Nephron (organoid): ENCODE measurements at regions not wholly inside any gene's neighbourhood (a gene's known extent, or its start where the extent isn't known, plus 50 kb on each side); places are given as distances from the start of the nearest gene placed in this dataset.

Source experiments
- H3K27ac Mint-ChIP-seq, 3 experiments: 2 replicates each; pipeline ENCODE4 v1.8.0; 2020; ENCODE audit warnings: mixed read lengths in 3 of 3, mild to moderate bottlenecking in 2 of 3, moderate library complexity in 1 of 3
- H3K27me3 Mint-ChIP-seq: 2 replicates; pipeline ENCODE4 v1.8.0; 2021; ENCODE audit warnings: low read depth, mild to moderate bottlenecking, moderate library complexity, mixed read lengths
- H3K36me3 Mint-ChIP-seq: 2 replicates; pipeline ENCODE4 v1.8.0; 2020; ENCODE audit warnings: low read depth, mixed read lengths
- H3K4me1 Mint-ChIP-seq: 2 replicates; pipeline ENCODE4 v1.8.0; 2020; ENCODE audit warnings: mixed read lengths
- H3K4me3 Mint-ChIP-seq, 3 experiments: 2 replicates each; pipeline ENCODE4 v1.8.0; 2020; ENCODE audit warnings: mild to moderate bottlenecking in 3 of 3, mixed read lengths in 3 of 3, moderate library complexity in 2 of 3
- H3K9me3 Mint-ChIP-seq: 2 replicates; pipeline ENCODE4 v1.8.0; 2020; ENCODE audit warnings: mixed read lengths
- CTCF ChIP-seq, 3 experiments: fragments of 200-600 bp; sonication (generic); IDR thresholded peaks; one replicate each; pipeline ENCODE4 v1.5.0; 2021; ENCODE audit warnings: antibody characterized with exemption in 3 of 3; ENCODE audit not compliant: unreplicated experiment in 3 of 3

DNA sequence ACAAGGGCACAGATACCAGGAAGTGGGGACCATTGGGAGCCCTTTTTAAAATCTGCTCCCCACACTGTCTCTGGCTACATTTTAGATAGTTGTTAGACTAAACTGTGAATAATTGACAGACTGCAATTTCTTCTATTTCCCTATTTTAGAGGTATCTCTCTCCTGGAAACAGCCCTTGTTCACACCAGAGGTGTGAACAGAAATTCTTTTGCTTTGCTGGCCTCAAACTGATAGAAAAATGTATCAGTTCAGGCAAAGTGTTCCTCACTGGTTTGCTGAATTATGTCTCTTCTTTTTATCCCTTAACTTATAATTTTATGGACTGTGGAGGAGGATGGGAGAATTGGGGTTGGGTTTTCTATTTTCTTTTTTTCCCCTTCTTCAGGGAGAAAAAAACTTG lies 513.2 kb upstream of the SULF2 start:
- no peak overlapping the region for H3K4me3 Mint-ChIP-seq
- no peak for TF ChIP-seq CTCF (IDR thresholded peaks at IDR 0.05; ENCODE audit: unreplicated experiment in 3 of 3)
- no peaks in the 10 kb centered on the region for H3K9me3 Mint-ChIP-seq
- peaks cover 50% of the 10 kb centered on the region for H3K4me1 Mint-ChIP-seq
- H3K36me3 Mint-ChIP-seq, result no peaks in the 10 kb centered on the region
- peak overlapping the region in 2 of 3 experiments; percentile 73 to 75 for H3K27ac Mint-ChIP-seq
- peaks cover 9% of the 10 kb centered on the region for H3K27me3 Mint-ChIP-seq

DNA sequence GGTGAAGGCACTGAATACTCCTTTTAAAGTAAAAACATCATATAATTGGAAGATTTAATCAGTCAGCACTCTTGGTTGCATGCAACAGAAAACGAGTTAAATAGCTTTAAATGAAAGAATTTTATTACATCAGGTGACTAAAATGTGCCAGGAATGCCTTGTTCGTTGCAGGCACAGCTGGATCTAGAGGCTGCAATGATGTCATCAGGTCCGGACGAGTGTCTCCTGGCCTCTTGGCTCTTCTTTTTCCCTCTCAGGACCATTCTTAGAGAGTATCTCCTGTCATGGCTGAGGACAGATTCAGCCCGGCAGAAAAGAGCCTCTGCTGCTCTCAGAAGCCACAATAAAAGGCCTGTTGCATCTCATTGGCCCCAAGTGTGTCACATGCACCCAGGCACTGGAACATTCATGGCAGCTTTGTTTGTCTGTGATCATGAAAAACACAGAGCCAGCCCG lies 510.7 kb upstream of the SULF2 start:
- Mint-ChIP-seq H3K27ac (peak overlapping the region; percentile 57 to 81 (median 65)), H3K9me3 (no peaks in the 10 kb centered on the region)

GRCh38 chr20:48295445-48295903 lies 510.2 kb upstream of the SULF2 start:
- TF ChIP-seq CTCF (IDR thresholded peaks at IDR 0.05; ENCODE audit: unreplicated experiment in 3 of 3), result peak; percentile 41 to 55 (median 46)
- H3K4me3 Mint-ChIP-seq, result no peak overlapping the region
- H3K9me3 Mint-ChIP-seq, result no peaks in the 10 kb centered on the region
- no peaks in the 10 kb centered on the region for H3K36me3 Mint-ChIP-seq
- H3K4me1 Mint-ChIP-seq, result peaks cover 57% of the 10 kb centered on the region
- peaks cover 8% of the 10 kb centered on the region for H3K27me3 Mint-ChIP-seq
- H3K27ac Mint-ChIP-seq, result peak overlapping the region; percentile 57 to 65 (median 58)

More for the DNA sequence above, 510.7 kb upstream of the SULF2 start:
- no peak overlapping the region for H3K4me3 Mint-ChIP-seq
- peaks cover 8% of the 10 kb centered on the region for H3K27me3 Mint-ChIP-seq
- peaks cover 59% of the 10 kb centered on the region for H3K4me1 Mint-ChIP-seq
- no peaks in the 10 kb centered on the region for H3K36me3 Mint-ChIP-seq
- no peak for TF ChIP-seq CTCF (IDR thresholded peaks at IDR 0.05; ENCODE audit: unreplicated experiment in 3 of 3)

DNA sequence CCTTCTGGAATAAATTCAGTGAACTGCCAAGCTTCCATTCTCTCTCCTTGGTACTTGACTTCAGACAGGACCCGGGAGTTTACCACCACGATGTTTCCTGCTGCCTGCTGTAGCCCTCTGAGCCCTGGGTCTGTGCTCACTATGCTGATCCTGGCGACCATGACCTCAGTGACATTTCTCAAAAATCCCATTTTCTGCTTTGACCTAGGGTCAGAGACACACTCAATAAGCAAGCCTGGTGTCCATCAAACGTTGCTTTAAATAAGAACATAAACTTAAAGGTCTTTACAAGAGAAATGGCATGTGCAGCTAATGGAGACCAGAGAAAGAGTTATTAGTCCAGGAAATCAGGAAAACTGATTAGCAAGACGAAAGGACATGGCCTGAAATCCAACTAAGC lies 509.7 kb upstream of the SULF2 start:
- H3K4me3 Mint-ChIP-seq, result no peak overlapping the region
- TF ChIP-seq CTCF (IDR thresholded peaks at IDR 0.05; ENCODE audit: unreplicated experiment in 3 of 3), result no peak
- H3K27me3 Mint-ChIP-seq, result peaks cover 10% of the 10 kb centered on the region
- H3K9me3 Mint-ChIP-seq, result no peaks in the 10 kb centered on the region
- H3K4me1 Mint-ChIP-seq, result peaks cover 52% of the 10 kb centered on the region
- peak overlapping the region in 2 of 3 experiments; percentile 57 to 65 for H3K27ac Mint-ChIP-seq
- H3K36me3 Mint-ChIP-seq, result no peaks in the 10 kb centered on the region

DNA sequence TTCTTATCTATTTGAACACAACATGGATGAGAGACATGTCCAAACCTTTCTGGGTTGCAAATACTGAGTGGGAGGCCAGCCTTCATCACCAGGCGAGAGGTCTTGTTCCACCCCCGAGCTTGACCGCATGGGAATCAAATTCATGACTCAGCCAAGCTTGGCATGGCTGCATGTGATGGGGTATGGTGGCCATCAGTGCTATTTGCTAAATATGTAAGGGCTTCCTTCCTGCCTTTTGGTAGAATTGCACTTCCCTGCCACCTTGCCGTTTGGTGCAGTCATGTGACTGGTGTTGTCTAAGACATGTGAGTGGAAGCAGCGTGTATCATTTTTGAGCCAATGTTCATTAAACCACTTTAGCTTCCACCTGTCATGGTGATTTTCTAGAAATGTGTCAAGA lies 508.9 kb upstream of the SULF2 start:
- peak overlapping the region in 2 of 3 experiments; percentile 39 to 56 for H3K27ac Mint-ChIP-seq
- no peaks in the 10 kb centered on the region for H3K9me3 Mint-ChIP-seq
- peaks cover 47% of the 10 kb centered on the region for H3K4me1 Mint-ChIP-seq
- peaks cover 13% of the 10 kb centered on the region for H3K27me3 Mint-ChIP-seq
- H3K4me3 Mint-ChIP-seq, result no peak overlapping the region
- TF ChIP-seq CTCF (IDR thresholded peaks at IDR 0.05; ENCODE audit: unreplicated experiment in 3 of 3), result no peak
- no peaks in the 10 kb centered on the region for H3K36me3 Mint-ChIP-seq

DNA sequence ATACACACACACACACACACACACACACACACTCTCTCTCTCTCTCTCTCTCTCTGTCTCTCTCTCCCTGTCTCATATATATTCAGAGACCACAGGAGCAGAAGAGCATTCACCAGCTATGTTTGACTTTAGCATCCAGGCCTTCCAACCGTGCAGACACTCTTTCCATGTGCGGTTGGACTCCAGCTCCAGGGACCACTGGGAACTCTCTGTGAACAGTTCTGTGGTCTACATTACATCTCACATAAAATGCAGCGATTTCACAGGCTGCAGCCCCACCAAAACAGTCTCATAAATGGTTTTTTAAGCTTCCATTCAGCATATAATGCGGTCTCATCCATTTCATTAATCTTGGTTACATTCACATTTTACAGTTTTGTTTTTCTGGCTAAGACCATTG lies 508.4 kb upstream of the SULF2 start:
- TF ChIP-seq CTCF (IDR thresholded peaks at IDR 0.05; ENCODE audit: unreplicated experiment in 3 of 3), result no peak
- Mint-ChIP-seq H3K9me3 (no peaks in the 10 kb centered on the region), H3K36me3 (no peaks in the 10 kb centered on the region), H3K4me3 (no peak overlapping the region), H3K4me1 (peaks cover 41% of the 10 kb centered on the region), H3K27ac (peak overlapping the region in 2 of 3 experiments; percentile 13 to 68), H3K27me3 (peaks cover 13% of the 10 kb centered on the region)
